ENCODE measurements at regions not wholly inside any gene's neighbourhood (a gene's known extent, or its start where the extent isn't known, plus 50 kb on each side); places are given as distances from the start of the nearest gene placed in this dataset.

GRCh38 chr1:229171934-229172333, 99.0 kb upstream of the RAB4A start:
- TF ChIP-seq CTCF (IDR thresholded peaks at IDR 0.05; ENCODE audit: low read depth, low read length) (no peak), EZH2phosphoT487 (IDR thresholded peaks at IDR 0.05; ENCODE audit: low read depth) (no peak)

Measured in OCI-LY3 (cell line).